Posterior cingulate gyrus (tissue), 11 donors: ENCODE measurements at regions not wholly inside any gene's neighbourhood (a gene's known extent, or its start where the extent isn't known, plus 50 kb on each side); places are given as distances from the start of the nearest gene placed in this dataset.
"Not testable (repeated sequence)": the region's sequence is repeated elsewhere in the genome, so short reads cannot be mapped to it uniquely, and the experiment has no call there.

Source experiments
- DNase-seq, 10 donors: peaks; one replicate each; pipeline versions ENCODE4 v3.0.0 to v3.0.0-alpha.2; 2020 to 2021; ENCODE audit warnings: mixed read lengths in 3 of 10
- intact Hi-C: fragments of 100-400 bp; cut with DNase I; formaldehyde crosslinking; loops from one replicate; pipeline ENCODE4 v1.15.1; 2023

DNA sequence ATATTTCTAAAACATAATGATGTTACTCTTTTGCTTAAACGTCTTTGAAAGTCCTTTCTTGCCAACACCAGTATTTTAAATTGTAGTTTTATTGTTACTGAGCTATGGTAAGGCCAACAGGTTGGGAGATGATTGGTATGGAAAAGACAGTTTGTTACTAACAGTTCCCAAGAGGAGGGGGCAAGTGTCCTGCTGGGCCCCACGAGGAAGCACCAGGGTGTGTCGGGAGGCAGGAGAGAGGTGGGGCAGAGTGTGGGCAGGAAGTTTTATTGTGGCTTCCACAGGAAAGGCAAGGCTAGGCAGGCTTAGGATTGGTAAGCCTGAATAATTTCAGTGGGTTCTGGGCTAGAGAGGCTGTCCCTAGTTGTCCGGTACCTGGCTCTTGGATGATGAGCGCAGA, 134.3 kb downstream of the SOCS6 start:
- DNase-seq: no peak
- intact Hi-C loops: no loop called here

DNA sequence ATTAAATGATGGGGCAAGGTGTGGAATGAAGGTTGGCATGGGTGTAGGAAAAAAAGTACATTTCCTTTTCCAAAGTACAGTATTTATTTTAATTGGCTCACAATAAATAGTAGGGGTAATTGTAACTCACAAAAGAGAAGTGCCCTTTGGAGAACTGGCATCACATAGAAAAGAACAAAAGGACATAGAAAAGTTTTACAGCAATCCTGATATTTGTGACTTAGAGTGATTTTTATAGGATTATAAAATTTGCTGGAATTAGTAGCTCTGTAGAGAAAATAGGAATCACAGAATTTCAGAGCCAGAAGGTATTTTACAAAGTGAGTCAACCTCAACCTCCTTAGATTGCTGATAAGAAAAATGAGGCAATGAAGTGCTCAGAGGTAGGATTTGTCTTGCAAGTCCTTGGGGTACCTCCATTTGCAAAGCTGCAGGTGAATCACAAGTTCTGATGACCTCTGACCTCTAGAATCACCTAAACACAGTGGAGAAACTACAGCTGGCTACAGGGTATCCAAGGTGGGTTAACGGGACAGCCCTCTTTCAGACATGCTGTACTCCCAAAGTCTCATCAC, 133.6 kb downstream of the SOCS6 start:
- no peak for DNase-seq
- intact Hi-C loops: no loop called here

DNA sequence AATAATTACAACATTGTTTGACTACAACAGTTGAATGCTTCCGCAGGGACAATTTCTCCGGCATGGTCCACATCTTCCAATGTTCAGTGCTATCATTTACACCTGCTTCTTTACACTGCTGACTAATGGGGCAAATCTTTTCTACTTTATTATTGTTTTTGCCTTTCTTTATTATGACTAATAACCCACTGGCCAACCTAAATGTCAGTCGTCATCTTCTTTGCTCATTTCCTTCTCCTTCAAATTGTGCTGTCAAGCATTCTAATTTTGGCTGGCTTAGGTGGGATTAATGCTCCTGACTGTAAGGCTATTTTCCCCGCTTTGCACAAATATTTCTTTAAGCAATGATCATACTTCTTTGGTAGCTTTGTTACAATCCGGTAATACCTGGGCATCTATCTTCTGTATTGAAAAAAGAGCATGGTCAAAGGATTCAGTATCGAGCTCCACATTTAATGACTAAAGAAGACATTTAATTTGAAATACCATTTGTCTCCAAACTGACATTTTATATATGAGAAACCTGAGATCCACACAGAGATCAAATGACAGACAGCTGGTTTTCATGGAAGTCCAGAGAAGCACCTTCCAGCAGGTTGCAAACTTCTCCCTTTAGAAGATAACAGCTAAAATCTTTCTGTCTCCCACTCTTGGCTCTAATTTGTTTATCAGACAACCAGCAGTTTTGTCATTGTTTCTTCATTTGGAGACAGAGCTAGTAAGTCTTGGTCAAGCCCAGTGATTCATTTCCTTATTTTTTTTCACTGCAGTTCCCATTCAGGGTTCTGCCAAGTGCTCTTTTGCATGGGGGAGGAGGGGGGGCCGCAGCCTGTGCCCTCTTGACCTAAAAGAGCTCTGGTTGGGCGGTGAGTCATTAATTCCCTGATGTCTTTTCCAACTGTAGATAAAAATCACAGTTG, 132.9 kb downstream of the SOCS6 start:
- no peak for DNase-seq
- intact Hi-C loops: no loop called here

DNA sequence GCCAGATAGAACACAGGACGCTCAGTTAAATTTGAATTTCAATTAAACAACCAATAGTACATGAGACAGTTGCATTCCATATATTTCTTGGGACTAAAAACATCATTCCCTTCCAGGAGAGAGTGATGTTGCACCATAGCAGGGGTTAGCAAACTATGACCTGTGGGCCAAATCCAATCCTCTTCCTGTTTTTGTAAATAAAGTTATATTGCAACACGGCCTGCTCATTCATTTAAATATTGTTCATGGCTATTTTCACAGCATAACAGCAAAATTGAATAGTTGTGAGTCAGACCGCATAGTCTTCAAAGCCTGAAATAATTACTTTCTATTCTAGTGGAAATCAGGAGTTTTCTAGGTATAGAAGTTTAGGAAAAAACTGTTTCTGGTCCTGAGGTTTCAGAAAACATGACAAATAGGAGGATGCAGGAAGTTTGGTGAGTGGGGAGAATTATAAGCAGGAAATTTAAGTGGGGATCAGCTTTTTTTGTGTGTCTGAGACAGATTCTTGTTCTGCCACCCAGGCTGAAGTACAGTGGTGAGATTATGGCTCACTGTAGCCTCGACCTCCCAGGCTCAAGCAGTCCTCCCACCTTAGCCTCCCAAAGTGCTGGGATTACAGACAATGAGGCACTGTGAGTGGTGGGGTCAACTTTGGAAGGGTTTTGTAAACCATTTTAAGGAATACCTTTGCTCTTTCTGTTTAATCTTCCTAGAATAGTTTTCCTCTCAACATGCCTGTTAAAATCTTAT, 131.5 kb downstream of the SOCS6 start:
- intact Hi-C loops: no loop called here
- DNase-seq: no peak

DNA sequence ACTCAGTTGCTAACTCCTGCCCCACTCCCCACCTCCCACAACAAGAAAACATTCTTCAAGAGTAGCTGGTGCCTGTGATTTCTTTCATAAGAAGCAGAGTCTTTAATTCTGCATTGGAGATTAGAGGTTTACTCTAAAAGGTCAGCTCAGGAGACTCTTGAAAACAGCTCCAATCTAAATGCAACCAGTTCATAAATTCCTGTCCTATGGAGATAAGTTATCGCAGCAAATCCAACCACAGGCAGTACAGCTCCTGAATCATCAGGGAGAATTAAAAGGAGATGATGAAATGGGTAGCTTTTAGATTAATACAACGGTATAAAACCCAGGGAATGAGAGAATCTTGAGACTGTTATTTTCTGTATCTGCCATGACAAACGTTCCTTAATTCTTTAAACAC, 130.7 kb downstream of the SOCS6 start:
- intact Hi-C loops: no loop called here
- DNase-seq: no peak

DNA sequence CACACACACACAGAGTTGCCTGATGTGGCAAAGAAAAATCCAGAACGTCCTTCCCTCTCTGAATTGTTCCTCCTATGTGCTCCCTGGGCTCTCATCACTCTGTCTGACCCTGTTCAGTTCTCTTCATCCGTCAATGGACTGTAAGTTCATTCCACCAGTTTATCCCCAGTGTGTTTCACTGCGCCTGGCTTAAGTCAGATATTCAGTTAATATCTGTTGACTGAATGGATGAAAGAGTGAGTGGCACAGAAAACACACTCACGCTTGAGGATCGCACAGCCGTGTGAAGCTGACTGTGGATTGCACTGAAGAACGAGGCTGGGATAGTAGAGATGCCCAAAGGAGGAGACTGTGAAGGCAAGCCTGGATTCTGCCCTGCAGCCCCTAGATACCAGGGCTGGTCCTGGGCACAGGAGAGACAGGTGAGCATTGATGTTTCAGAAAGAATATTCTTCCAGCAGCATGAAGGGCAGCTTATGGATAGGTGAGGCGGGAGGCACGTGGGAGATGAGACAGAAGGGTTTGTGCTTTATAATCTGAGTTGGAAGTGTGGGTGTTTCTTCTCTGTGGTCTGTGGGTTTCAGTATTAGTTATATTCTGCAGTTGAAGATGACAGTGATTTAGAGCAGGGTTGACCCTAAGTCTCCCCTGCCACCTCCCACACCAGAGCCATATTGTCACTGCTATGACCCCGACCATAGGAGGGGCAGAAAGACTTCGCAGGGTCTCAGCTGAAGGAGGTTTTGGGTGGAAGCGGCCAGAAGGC, 129.9 kb downstream of the SOCS6 start:
- DNase-seq: no peak
- intact Hi-C loops: no loop called here

DNA sequence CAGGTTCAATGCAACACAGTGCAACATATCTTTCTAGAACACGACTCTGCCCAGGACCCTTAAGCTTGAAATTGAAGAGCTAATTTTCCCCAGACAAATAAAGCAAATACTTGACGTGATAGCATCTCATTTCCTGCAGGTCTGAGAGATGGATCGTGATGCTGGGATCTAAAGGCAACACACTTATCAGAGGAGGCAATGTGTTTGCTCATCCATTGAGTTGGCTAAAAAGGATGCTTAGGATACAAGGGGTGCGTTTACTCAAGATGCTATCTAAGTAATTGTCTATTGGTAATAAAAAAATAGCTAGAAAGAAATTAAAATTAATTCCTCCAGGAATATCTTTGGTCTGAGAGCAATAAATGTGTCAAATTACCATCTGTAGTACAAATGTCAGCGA, 129.0 kb downstream of the SOCS6 start:
- DNase-seq: no peak
- intact Hi-C loops: no loop called here

DNA sequence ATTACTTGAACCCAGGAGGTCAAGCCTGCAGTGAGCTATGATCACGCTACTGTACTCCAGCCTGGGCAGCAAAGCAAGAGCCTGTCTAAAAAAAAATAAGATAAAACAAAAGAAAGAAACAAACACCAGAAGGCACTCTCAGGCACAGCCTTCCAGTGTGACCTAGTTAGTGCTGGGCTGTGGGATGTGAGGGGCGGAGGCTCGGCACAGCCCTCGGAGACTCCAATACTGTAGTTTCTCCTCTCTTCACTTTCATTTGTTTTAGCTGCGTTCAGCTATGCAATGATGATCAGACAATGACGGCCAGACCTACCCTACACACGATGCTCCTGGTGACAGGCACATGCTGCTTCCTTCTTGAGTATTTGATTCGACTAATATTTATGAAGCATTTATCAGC, 127.7 kb downstream of the SOCS6 start:
- no peak for DNase-seq
- intact Hi-C loops: no loop called here

DNA sequence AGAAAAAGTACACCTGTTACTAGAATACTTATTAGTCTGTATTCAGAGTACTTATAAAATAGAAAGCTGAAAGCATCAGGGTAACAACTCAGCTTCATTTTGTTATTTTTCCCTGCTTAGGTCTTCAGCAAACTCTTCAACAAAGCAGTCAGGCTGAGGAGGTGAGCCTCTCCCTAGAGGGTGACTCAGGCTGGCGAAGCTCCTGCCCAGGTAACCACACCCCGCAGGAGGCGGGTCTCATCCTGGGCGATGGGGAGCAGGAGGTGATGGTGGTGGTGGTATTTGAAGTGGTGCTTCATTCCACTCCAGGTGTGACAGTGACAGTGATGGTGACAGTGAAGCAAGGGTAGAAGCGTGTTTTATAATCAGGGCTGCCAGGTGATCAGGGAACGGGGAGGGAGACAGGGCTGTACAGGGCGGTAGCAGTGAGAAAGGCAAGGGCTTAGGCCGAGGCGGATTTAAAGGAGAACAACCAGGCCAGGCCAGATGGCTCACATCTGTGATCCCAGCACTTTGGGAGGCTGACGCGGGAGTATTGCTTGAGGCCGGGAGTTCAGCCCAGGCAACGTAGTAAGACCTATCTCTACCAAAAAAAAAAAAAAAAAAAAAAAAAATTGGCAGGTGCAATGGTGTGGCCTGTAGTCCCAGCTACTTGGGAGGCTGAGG, 127.1 kb downstream of the SOCS6 start:
- intact Hi-C loops: no loop called here
- no peak for DNase-seq

DNA sequence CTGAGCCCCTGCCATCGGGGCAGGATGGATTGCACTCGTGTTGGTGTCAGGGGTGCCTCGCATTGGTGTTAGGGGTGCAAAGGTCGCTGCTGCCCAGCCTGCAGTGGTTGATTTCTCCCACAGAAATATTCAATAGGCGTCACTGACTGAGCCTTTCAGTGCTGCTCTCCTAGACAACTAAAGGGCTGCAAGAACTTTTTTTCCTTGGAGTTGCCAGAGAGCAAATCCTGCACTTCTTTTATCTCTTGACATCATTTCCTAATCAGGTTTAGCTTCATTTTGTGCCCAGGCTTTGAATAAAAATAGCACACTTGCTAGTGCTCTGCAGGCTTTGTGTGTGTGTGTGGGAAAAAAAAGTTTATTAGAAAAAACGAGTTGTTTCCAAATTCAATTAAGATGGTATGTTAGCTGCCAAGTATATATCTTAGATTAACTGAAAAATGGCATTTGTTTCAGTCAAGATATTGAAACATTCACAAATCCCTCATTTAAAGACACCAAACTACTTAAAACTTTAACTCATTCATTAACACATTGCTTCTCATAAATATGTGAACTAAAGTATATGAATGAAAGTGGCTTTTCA, 125.6 kb downstream of the SOCS6 start:
- DNase-seq: no peak
- intact Hi-C loops: no loop called here

DNA sequence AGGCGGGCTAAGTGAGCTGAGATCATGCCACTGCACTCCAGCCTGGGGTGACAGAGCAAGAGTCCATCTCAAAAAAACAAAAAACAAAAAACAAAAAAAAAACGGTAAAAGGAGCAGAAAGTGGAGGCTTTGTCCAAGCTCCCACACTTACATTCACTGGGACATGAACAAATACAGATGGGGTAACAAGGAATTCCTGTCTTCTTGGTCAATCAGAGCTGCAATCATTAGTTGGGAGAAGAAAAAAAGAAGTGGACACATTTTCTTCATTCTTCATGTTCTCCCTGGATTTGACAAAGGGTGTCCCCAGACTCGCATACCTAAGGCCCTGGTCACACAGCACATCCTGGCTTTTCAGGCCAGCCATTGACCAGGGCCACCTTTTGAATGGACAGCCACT, 124.6 kb downstream of the SOCS6 start:
- no peak for DNase-seq
- intact Hi-C loops: no loop called here

DNA sequence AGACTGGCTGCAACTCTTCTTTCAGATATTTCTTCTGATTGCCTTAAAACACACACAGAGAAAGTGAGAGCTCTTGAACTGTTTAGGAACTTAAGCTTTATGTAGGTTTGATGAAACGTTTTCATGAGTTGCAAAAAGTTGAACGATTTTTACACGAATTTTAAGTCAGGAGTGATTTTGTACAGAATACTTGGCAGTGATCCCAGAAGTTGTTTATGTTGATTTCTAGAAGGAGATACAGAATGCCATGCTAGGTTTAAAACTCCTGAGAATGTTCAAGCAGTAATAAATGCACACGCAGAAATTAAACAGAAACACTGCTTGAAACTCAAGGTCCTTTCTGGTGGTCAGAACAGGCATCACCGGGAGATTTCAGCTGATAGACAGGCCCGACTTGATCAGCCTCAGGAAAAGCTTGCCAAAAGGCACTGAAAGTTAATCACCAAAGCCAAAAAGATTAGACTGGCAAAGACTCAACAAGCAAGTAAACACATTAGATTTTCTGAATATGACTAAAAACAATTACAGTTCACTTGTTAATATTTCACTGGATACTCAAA, 123.1 kb downstream of the SOCS6 start:
- DNase-seq: no peak
- intact Hi-C loops: no loop called here

DNA sequence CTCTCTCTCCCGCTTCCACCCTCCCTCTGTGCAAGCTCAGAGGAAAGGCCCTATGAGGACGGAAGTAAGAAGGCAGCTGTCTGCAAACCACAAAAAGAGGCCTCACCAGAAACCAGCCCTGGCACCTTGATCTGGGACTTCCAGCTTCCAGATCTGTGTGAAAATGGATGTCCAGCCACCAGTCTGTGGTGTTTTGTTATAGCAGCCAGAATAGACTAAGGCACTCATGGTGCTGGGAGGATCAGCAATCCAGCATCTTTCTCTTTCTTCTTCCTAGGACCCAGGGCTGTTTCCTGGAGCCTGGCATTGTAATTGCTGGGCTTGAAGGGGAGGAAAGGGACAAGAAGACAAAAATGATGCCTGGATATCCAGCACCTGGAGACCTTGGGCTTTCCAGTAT, 122.5 kb downstream of the SOCS6 start:
- intact Hi-C loops: no loop called here
- no peak for DNase-seq

DNA sequence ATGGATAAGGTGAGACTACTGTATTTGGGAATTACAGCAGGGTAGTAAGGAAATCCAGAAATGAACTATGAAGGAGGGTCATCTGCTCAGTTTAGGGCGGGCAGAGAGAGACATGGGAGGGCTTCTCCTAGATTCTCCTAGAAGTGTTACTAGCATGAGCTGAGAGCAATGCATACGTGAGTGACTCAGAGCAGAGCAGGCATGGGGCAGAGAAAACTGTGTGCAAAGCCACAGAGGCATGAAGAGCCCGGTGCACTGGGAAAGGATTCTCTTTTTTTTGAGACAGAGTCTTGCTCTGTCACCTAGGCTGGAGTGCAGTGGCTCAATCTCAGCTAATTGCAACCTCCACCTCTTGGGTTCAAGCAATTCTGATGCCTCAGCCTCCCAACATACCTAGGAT, 116.2 kb downstream of the SOCS6 start:
- intact Hi-C loops: no loop called here
- DNase-seq: no peak

DNA sequence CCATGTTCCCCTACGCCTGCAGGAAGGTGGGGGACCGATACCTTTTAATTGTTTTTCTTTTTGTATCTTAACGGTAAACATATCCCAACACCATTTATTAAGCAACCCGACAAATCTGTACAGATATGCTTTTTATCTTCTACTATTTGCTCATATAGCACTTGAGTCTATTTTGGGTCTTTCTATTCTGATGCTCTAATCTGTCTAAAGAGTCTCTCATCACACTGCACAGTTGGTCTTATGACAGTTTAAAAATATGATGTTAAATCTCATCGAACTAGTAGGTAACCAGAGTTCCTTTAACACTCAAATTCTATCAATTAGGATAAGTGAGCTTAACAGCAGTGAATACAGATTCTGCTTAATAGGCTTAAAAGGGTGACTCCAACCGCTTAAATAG, 111.6 kb downstream of the SOCS6 start:
- intact Hi-C loops: no loop called here
- no peak for DNase-seq

DNA sequence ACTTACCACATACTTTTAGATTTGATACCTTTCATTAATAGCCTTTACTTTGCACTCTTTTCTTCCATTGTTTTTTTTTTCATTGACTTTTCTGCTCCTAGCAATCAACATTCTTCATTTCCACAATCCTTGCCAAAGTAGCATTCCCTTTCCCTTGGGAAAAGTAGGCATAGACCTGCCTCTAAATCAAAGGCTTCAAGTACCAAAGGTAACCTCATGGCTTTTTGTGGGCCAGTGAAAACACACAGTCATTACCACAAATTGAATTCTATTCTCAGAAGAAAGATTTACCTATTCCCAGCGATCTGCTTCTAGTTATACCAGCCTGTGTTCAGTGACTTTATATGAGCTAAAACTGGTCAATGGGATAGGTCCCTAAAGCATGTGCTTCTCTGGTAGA, 109.2 kb downstream of the SOCS6 start:
- DNase-seq: no peak
- intact Hi-C loops: no loop called here

DNA sequence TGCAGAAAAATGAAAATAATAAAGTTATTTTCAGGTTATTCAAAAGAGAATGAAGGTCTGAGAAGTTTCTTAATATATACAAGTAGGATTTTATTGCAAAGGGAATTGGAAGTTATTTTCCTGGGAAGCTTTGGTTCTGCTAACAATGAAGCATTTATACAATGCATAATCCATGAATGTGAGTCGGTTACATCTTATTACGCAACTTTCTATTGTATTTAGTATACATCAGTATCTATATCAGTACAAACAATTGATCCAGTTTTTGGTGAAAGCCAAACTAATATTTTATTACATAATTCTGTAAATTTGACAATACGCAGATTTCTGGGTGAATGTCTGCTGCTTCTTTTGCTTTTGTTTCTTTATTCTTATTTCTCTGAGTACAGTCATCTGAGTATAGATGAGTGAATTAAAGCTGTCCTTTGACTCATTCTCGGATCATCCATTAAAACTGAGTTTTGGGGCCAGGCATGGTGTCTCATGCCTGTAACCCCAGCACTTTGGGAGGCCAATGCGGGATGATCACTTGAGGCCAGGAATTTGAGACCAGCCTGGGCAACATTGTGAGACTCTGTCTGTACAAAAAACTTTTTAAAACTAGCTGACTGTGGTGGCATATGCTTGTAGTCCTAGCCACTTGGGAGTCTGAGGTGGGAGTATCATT, 108.5 kb downstream of the SOCS6 start:
- intact Hi-C loops: no loop called here
- no peak for DNase-seq

DNA sequence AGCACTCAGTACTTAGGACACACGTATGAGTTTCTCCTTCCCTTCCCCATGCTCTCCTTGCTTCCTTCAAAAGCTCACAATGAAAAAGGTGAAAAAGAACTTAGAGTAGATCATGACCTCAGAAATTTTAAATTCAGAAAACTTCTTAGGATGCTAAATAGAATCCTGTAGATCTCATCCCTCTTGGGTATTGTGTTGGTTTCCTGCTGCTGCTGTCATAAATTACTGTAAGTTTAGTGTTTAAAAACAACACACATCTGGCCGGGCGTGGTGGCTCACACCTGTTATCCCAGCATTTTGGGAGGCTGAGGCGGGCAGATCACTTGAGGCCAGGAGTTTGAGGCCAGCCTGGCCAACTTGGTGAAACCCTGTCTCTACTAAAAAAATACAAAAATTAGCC, 106.9 kb downstream of the SOCS6 start:
- DNase-seq, intact Hi-C loops: not testable (repeated sequence)

DNA sequence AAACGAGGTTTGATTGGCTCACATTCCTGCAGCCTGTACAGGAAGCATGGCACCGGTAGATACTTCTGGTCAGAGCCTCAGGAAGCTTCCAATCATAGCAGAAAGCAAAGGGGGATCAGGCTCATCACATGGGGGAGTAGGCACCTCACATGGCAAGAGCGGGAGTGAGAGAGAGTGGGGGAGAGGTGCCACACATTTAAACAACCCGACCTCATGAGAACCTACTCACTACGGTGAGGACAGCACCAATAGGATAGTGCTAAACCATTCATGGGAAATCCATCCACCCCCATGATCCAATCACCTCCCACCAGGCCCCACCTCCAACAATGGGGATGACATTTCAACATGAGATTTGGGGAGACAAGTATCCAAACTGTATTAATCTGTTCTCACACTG, 105.8 kb downstream of the SOCS6 start:
- intact Hi-C loops: no loop called here
- DNase-seq: no peak
